ENCODE measurements at regions not wholly inside any gene's neighbourhood (a gene's known extent, or its start where the extent isn't known, plus 50 kb on each side); places are given as distances from the start of the nearest gene placed in this dataset.

DNA sequence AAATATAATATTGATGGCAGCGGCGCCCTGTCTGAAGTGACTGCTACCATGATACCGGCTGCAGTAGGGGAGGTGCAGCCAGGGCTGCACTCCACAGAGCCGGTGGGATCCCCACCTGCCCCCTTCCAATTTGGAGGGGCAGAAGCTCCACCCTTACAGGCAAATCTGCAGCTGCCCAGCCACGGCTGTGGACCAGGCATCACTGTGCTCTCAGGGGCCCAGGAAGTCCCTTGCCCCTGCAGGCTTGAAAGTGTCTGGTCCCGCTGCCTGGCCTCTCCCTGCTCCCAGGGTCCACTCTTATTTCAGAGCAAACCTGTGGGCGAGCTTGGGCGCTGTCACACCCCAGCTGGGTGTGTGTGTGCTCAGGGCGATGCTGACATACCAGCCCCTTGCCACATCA is 172.7 kb upstream of the SMIM30 start:
- BruUV-seq (replicated peaks): no TSS peak
- Histone ChIP-seq H3K4me3 (ENCODE audit: low read depth, low read length, poor library complexity, severe bottlenecking) (no peak overlapping the region), H3K36me3 (ENCODE audit: insufficient read depth, low read length) (no peaks in the 10 kb centered on the region), H3K79me2 (ENCODE audit: insufficient read depth, low read depth, low read length) (no peaks in the 10 kb centered on the region), H3K4me1 (ENCODE audit: insufficient read depth, low read length, poor library complexity, severe bottlenecking) (no peaks in the 10 kb centered on the region), H2AFZ (ENCODE audit: low read length) (no peak overlapping the region), H4K20me1 (ENCODE audit: insufficient read depth, low read length) (no peaks in the 10 kb centered on the region), H3K9me3 (ENCODE audit: low read length) (no peaks in the 10 kb centered on the region), H3K27ac (ENCODE audit: low read depth, low read length, poor library complexity, severe bottlenecking) (no peak overlapping the region), H3K9me2 (ENCODE audit: insufficient read depth, low read length) (no peaks in the 10 kb centered on the region), H3K4me2 (ENCODE audit: low read length) (no peak overlapping the region)
- no peak for DNase-seq (ENCODE audit: low spot score)
- POLR2A ChIA-PET: no interaction called here
- intact Hi-C loops (cut with micrococcal nuclease; ENCODE audit: unreplicated experiment): no loop called here
- TF ChIP-seq CTCF (conservative IDR thresholded peaks at IDR 0.05; ENCODE audit: low read length): no peak
- no peak for TF ChIP-seq EZH2phosphoT487 (IDR thresholded peaks at IDR 0.05; ENCODE audit: borderline replicate concordance, low read depth, low read length)
- CTCF ChIA-PET (ENCODE audit: unreplicated experiment): no interaction called here

GRCh38 chr7:113289140-113289740 is 170.9 kb upstream of the SMIM30 start:
- Histone ChIP-seq H3K36me3 (ENCODE audit: insufficient read depth, low read length) (no peaks in the 10 kb centered on the region), H3K9me3 (ENCODE audit: low read length) (no peaks in the 10 kb centered on the region), H3K4me3 (ENCODE audit: low read depth, low read length, poor library complexity, severe bottlenecking) (no peak overlapping the region), H3K27ac (ENCODE audit: low read depth, low read length, poor library complexity, severe bottlenecking) (no peak overlapping the region), H3K79me2 (ENCODE audit: insufficient read depth, low read depth, low read length) (no peaks in the 10 kb centered on the region), H3K4me1 (ENCODE audit: insufficient read depth, low read length, poor library complexity, severe bottlenecking) (no peaks in the 10 kb centered on the region), H3K4me2 (ENCODE audit: low read length) (no peak overlapping the region), H2AFZ (ENCODE audit: low read length) (no peak overlapping the region), H3K9me2 (ENCODE audit: insufficient read depth, low read length) (no peaks in the 10 kb centered on the region), H4K20me1 (ENCODE audit: insufficient read depth, low read length) (no peaks in the 10 kb centered on the region)
- TF ChIP-seq EZH2phosphoT487 (IDR thresholded peaks at IDR 0.05; ENCODE audit: borderline replicate concordance, low read depth, low read length): no peak
- TF ChIP-seq CTCF (conservative IDR thresholded peaks at IDR 0.05; ENCODE audit: low read length): peak; percentile 72
- POLR2A ChIA-PET: interaction anchor here (0.6 kb wide), 2 partner anchors 9 to 599 kb away, joined by 3 read pairs; no protein-coding TSS in a partner anchor
- no TSS peak for BruUV-seq (replicated peaks)
- CTCF ChIA-PET (ENCODE audit: unreplicated experiment): no interaction called here
- peak; percentile 42 for DNase-seq (ENCODE audit: low spot score)
- intact Hi-C loops (cut with micrococcal nuclease; ENCODE audit: unreplicated experiment): loop anchor here (5.0 kb wide), 2 partner anchors 132 to 272 kb away; no protein-coding TSS in a partner anchor

GRCh38 chr7:113285411-113285810 is 167.1 kb upstream of the SMIM30 start:
- no peaks in the 10 kb centered on the region for H3K79me2 ChIP-seq (ENCODE audit: insufficient read depth, low read depth, low read length)
- H2AFZ ChIP-seq (ENCODE audit: low read length): no peak overlapping the region
- no peaks in the 10 kb centered on the region for H4K20me1 ChIP-seq (ENCODE audit: insufficient read depth, low read length)
- intact Hi-C loops (cut with micrococcal nuclease; ENCODE audit: unreplicated experiment): loop anchor here (5.0 kb wide), 2 partner anchors 128 to 268 kb away; no protein-coding TSS in a partner anchor
- DNase-seq (ENCODE audit: low spot score): no peak
- no peak overlapping the region for H3K27ac ChIP-seq (ENCODE audit: low read depth, low read length, poor library complexity, severe bottlenecking)
- no peaks in the 10 kb centered on the region for H3K4me1 ChIP-seq (ENCODE audit: insufficient read depth, low read length, poor library complexity, severe bottlenecking)
- no peak overlapping the region for H3K4me3 ChIP-seq (ENCODE audit: low read depth, low read length, poor library complexity, severe bottlenecking)
- H3K9me3 ChIP-seq (ENCODE audit: low read length): no peaks in the 10 kb centered on the region
- no peak overlapping the region for H3K4me2 ChIP-seq (ENCODE audit: low read length)
- TF ChIP-seq CTCF (conservative IDR thresholded peaks at IDR 0.05; ENCODE audit: low read length): no peak
- no peak for TF ChIP-seq EZH2phosphoT487 (IDR thresholded peaks at IDR 0.05; ENCODE audit: borderline replicate concordance, low read depth, low read length)
- no TSS peak for BruUV-seq (replicated peaks)
- no peaks in the 10 kb centered on the region for H3K9me2 ChIP-seq (ENCODE audit: insufficient read depth, low read length)
- ChIA-PET CTCF (ENCODE audit: unreplicated experiment) (no interaction called here), POLR2A (interaction anchor here (0.8 kb wide), 1 partner anchor 69 kb away, joined by 3 read pairs; no protein-coding TSS in a partner anchor)
- no peaks in the 10 kb centered on the region for H3K36me3 ChIP-seq (ENCODE audit: insufficient read depth, low read length)

All from OCI-LY7 (cell line).